ENCODE measurements at regions not wholly inside any gene's neighbourhood (a gene's known extent, or its start where the extent isn't known, plus 50 kb on each side); places are given as distances from the start of the nearest gene placed in this dataset.

GRCh38 chr7:57388761-57389160 is 61.2 kb upstream of the ZNF716 start:
- no peak for TF ChIP-seq ZNF76 (tag by site-specific recombination; IDR thresholded peaks at IDR 0.05; ENCODE audit: borderline replicate concordance, low read depth)
- TF ChIP-seq, protein P1, sequence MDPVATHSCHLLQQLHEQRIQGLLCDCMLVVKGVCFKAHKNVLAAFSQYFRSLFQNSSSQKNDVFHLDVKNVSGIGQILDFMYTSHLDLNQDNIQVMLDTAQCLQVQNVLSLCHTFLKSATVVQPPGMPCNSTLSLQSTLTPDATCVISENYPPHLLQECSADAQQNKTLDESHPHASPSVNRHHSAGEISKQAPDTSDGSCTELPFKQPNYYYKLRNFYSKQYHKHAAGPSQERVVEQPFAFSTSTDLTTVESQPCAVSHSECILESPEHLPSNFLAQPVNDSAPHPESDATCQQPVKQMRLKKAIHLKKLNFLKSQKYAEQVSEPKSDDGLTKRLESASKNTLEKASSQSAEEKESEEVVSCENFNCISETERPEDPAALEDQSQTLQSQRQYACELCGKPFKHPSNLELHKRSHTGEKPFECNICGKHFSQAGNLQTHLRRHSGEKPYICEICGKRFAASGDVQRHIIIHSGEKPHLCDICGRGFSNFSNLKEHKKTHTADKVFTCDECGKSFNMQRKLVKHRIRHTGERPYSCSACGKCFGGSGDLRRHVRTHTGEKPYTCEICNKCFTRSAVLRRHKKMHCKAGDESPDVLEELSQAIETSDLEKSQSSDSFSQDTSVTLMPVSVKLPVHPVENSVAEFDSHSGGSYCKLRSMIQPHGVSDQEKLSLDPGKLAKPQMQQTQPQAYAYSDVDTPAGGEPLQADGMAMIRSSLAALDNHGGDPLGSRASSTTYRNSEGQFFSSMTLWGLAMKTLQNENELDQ (tag by site-specific recombination; IDR thresholded peaks at IDR 0.05; ENCODE audit: low read depth) = no peak
- TF ChIP-seq, protein P2, sequence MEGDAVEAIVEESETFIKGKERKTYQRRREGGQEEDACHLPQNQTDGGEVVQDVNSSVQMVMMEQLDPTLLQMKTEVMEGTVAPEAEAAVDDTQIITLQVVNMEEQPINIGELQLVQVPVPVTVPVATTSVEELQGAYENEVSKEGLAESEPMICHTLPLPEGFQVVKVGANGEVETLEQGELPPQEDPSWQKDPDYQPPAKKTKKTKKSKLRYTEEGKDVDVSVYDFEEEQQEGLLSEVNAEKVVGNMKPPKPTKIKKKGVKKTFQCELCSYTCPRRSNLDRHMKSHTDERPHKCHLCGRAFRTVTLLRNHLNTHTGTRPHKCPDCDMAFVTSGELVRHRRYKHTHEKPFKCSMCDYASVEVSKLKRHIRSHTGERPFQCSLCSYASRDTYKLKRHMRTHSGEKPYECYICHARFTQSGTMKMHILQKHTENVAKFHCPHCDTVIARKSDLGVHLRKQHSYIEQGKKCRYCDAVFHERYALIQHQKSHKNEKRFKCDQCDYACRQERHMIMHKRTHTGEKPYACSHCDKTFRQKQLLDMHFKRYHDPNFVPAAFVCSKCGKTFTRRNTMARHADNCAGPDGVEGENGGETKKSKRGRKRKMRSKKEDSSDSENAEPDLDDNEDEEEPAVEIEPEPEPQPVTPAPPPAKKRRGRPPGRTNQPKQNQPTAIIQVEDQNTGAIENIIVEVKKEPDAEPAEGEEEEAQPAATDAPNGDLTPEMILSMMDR (tag by site-specific recombination; IDR thresholded peaks at IDR 0.05) = no peak
- TF ChIP-seq ELK4 (IDR thresholded peaks at IDR 0.05; ENCODE audit: borderline replicate concordance, low read depth, low read length) = no peak
- TF ChIP-seq EGR2 (tag by site-specific recombination; IDR thresholded peaks at IDR 0.05; ENCODE audit: low read depth) = no peak
- TF ChIP-seq ZFP3 (tag by site-specific recombination; IDR thresholded peaks at IDR 0.05; ENCODE audit: low read depth) = no peak
- no peak for TF ChIP-seq ZNF292 (tag by site-specific recombination; IDR thresholded peaks at IDR 0.05; ENCODE audit: borderline replicate concordance, low read depth)
- TF ChIP-seq GLI4 (tag by site-specific recombination; IDR thresholded peaks at IDR 0.05) = no peak
- TF ChIP-seq ZBTB8A (tag by site-specific recombination; IDR thresholded peaks at IDR 0.05) = no peak

Data from HEK293 (cell line).